HCT116 (cell line): ENCODE measurements at regions not wholly inside any gene's neighbourhood (a gene's known extent, or its start where the extent isn't known, plus 50 kb on each side); places are given as distances from the start of the nearest gene placed in this dataset.

Source experiments
- CTCF ChIP-seq, 3 experiments: fragments of 200-600 bp in 1 of 3; sonication (generic) in 1 of 3; IDR thresholded peaks in 2 of 3; conservative IDR thresholded peaks in 1 of 3; 2 replicates each; pipeline ENCODE4 v1.5.1; 2012 to 2017; ENCODE audit warnings: low read depth in 2 of 3, low read length in 2 of 3, antibody characterized with exemption in 1 of 3, borderline replicate concordance in 1 of 3, control low read depth in 1 of 3, mild to moderate bottlenecking in 1 of 3, mixed read lengths in 1 of 3, mixed run types in 1 of 3, moderate library complexity in 1 of 3; ENCODE audit not compliant: insufficient read depth in 1 of 3
- EGR1 ChIP-seq: IDR thresholded peaks from 2 replicates; pipeline ENCODE4 v1.6.1; 2012; ENCODE audit warnings: low read depth
- ELF1 ChIP-seq: IDR thresholded peaks from 2 replicates; pipeline ENCODE4 v1.6.1; 2012; ENCODE audit warnings: low read depth, borderline replicate concordance
- EZH2 ChIP-seq: fragments of 200-600 bp; sonication (generic); IDR thresholded peaks from 2 replicates; pipeline ENCODE4 v1.6.1; 2017; ENCODE audit warnings: antibody characterized with exemption, mixed run types
- FOSL1 ChIP-seq: IDR thresholded peaks from 2 replicates; pipeline ENCODE4 v1.6.1; 2012; ENCODE audit warnings: low read depth
- JUND ChIP-seq: IDR thresholded peaks from 2 replicates; pipeline ENCODE4 v1.6.1; 2012
- POLR2A ChIP-seq: IDR thresholded peaks from 2 replicates; pipeline ENCODE4 v1.7.0; 2011; ENCODE audit warnings: borderline replicate concordance; ENCODE audit not compliant: insufficient read depth, insufficient read length; ENCODE audit errors: extremely low read depth
- POLR2AphosphoS5 ChIP-seq: IDR thresholded peaks from 2 replicates; pipeline ENCODE4 v1.6.1; 2011; ENCODE audit warnings: mild to moderate bottlenecking, low read depth, low read length, moderate library complexity
- RAD21 ChIP-seq: IDR thresholded peaks from 2 replicates; pipeline ENCODE4 v1.6.1; 2012; ENCODE audit warnings: low read depth, mild to moderate bottlenecking
- SIN3A ChIP-seq: IDR thresholded peaks from 2 replicates; pipeline ENCODE4 v1.6.1; 2012; ENCODE audit warnings: low read depth
- TCF7L2 ChIP-seq: IDR thresholded peaks from 2 replicates; pipeline ENCODE4 v1.7.0; 2011; ENCODE audit warnings: borderline replicate concordance, inconsistent platforms; ENCODE audit not compliant: insufficient read depth, insufficient read length; ENCODE audit errors: extremely low read depth
- YY1 ChIP-seq: IDR thresholded peaks from 2 replicates; pipeline ENCODE4 v1.6.1; 2011; ENCODE audit warnings: low read length, low read depth, moderate library complexity, mild to moderate bottlenecking; ENCODE audit not compliant: insufficient replicate concordance; ENCODE audit errors: extremely low read depth
- ZFX ChIP-seq: fragments of 450-650 bp; IDR thresholded peaks from 2 replicates; pipeline ENCODE4 v1.6.1; 2017
- TF ChIP-seq, protein P1 (sequence below): IDR thresholded peaks from 2 replicates; pipeline ENCODE4 v1.6.1; 2012

DNA sequence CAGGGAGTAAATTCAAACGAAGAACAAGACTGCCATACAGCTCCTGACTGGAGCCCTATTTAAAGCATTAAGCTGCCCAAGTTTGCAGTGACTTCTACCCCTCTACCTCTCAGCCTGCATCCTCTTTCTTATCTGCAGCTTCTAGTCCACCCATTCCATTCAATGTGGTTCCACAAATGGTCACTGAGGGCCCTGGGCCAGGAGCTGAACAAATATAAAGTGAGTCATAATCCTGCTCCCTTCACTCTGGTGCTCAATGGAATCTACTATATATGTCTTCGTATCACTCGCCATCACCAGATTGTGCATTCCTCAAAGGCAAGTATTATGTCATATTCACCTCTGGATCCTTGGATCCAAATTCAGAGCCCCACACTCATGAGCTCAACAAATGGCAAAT is 398.7 kb downstream of the BRINP2 start:
- TF ChIP-seq CTCF (IDR thresholded peaks at IDR 0.05 in 2 of 3, conservative IDR thresholded peaks at IDR 0.05 in 1 of 3; ENCODE audit: borderline replicate concordance in 1 of 3, insufficient read depth in 1 of 3, low read depth in 2 of 3, low read length in 2 of 3) (no peak), SIN3A (no peak), POLR2A (no peak), POLR2AphosphoS5 (no peak), EGR1 (no peak), JUND (no peak), EZH2 (no peak), ELF1 (no peak), RAD21 (no peak), ZFX (no peak), YY1 (no peak), FOSL1 (no peak), TCF7L2 (no peak)
- TF ChIP-seq, protein P1, sequence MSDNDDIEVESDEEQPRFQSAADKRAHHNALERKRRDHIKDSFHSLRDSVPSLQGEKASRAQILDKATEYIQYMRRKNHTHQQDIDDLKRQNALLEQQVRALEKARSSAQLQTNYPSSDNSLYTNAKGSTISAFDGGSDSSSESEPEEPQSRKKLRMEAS, result no peak
